Tibial nerve (tissue), 4 donors: ENCODE measurements at regions not wholly inside any gene's neighbourhood (a gene's known extent, or its start where the extent isn't known, plus 50 kb on each side); places are given as distances from the start of the nearest gene placed in this dataset.

ENCODE experiments used
- DNase-seq, 2 donors: peaks; one replicate each; pipeline ENCODE4 v3.0.0-alpha.2; 2019; ENCODE audit warnings: low spot score in 2 of 2
- H3K27ac ChIP-seq, 4 donors: fragments of 200-600 bp; sonication (generic) in 3 of 4; one replicate each; pipeline ENCODE4 v1.5.1; 2017 to 2019; ENCODE audit warnings: mild to moderate bottlenecking in 1 of 4
- H3K27me3 ChIP-seq, 2 donors: fragments of 200-600 bp; sonication (generic) in 1 of 2; one replicate each; pipeline versions ENCODE4 v1.5.1 to v1.6.0; 2017 to 2019
- H3K36me3 ChIP-seq, 3 donors: fragments of 200-600 bp; sonication (generic); one replicate each; pipeline ENCODE4 v1.5.1; 2018 to 2019
- H3K4me1 ChIP-seq, 4 donors: fragments of 200-600 bp; sonication (generic) in 3 of 4; one replicate each; pipeline ENCODE4 v1.5.1; 2017 to 2019
- H3K4me3 ChIP-seq, 4 donors: fragments of 200-600 bp; sonication (generic) in 3 of 4; one replicate each; pipeline ENCODE4 v1.5.1; 2017 to 2019; ENCODE audit warnings: mild to moderate bottlenecking in 1 of 4, moderate library complexity in 1 of 4
- H3K9me3 ChIP-seq, 4 donors: fragments of 200-600 bp; sonication (generic) in 3 of 4; one replicate each; pipeline ENCODE4 v1.5.1; 2017 to 2019
- EP300 ChIP-seq, 2 donors: sonication (generic); formaldehyde crosslinking; IDR thresholded peaks; one replicate each; pipeline ENCODE4 v1.6.1; 2017; ENCODE audit warnings: antibody characterized with exemption in 2 of 2, mild to moderate bottlenecking in 1 of 2
- POLR2A ChIP-seq, 2 donors: fragments of 450-650 bp; IDR thresholded peaks; one replicate each; pipeline ENCODE4 v1.6.1; 2017; ENCODE audit warnings: antibody characterized with exemption in 2 of 2, mild to moderate bottlenecking in 2 of 2, moderate library complexity in 2 of 2
- WGBS, 2 donors: methylation state at CpG; one replicate each; pipeline ENCODE4 v1.1.5; 2018; 5-methylcytosine and 5-hydroxymethylcytosine counted together
- TF ChIP-seq, protein P1 (sequence below), 5 experiments: fragments of 200-600 bp in 3 of 5; fragments of 450-650 bp in 2 of 5; sonication (generic) in 3 of 5; IDR thresholded peaks; one replicate each; pipeline ENCODE4 v1.5.1; 2016 to 2019; ENCODE audit warnings: antibody characterized with exemption in 5 of 5, mild to moderate bottlenecking in 3 of 5, moderate library complexity in 2 of 5

DNA sequence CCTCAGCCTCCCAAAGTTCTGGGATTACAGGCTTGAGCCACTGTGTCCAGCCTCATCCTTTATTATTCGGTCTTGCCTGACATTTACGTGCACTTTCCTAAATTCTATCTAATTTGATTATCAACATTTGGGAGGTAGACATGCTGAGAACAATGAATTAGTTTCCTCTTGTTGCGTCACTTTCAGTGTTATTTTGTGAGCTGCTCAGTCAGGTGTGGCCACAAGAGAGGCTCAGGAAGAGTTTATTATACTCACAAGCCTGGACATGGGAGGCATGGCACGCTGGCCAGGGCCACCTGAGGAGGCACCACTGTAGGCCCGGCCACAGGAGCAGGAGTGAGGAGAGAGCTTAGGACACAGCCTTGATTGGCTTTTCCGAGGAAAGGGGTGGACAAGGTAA is 59.7 kb upstream of the RBFOX2 start:
- H3K4me1 ChIP-seq, result no peaks in the 10 kb centered on the region
- H3K9me3 ChIP-seq, result no peaks in the 10 kb centered on the region
- no peak for DNase-seq
- 84 to 86% methylated on average over 6 of the region's 6 CpGs for WGBS, 2 donors
- H3K27ac ChIP-seq, result no peak overlapping the region
- no peaks in the 10 kb centered on the region for H3K27me3 ChIP-seq
- TF ChIP-seq, protein P1, sequence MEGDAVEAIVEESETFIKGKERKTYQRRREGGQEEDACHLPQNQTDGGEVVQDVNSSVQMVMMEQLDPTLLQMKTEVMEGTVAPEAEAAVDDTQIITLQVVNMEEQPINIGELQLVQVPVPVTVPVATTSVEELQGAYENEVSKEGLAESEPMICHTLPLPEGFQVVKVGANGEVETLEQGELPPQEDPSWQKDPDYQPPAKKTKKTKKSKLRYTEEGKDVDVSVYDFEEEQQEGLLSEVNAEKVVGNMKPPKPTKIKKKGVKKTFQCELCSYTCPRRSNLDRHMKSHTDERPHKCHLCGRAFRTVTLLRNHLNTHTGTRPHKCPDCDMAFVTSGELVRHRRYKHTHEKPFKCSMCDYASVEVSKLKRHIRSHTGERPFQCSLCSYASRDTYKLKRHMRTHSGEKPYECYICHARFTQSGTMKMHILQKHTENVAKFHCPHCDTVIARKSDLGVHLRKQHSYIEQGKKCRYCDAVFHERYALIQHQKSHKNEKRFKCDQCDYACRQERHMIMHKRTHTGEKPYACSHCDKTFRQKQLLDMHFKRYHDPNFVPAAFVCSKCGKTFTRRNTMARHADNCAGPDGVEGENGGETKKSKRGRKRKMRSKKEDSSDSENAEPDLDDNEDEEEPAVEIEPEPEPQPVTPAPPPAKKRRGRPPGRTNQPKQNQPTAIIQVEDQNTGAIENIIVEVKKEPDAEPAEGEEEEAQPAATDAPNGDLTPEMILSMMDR (IDR thresholded peaks at IDR 0.05), result no peak
- no peak overlapping the region for H3K4me3 ChIP-seq
- no peaks in the 10 kb centered on the region for H3K36me3 ChIP-seq

DNA sequence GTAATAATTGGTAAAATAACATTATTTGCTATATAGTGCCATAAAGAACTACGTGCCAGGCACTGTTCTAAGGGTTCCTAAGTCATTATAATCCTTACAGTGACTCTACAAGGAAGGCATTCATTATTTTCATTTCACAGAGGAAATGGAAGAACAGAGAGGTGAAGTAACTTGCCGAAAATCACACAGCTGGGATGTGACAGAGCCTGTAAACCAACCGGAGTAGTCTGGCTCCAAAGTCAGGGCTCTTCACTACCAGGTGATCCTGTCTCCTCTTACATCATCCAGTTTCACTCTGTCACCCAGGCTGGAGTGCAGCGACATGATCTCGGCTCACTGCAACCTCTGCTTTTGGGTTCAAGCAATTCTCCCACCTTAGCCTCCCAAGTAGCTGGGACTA is 59.2 kb upstream of the RBFOX2 start:
- H3K36me3 ChIP-seq, result no peaks in the 10 kb centered on the region
- WGBS, 2 donors, result 91 to 93% methylated on average over 5 of the region's 5 CpGs
- H3K4me1 ChIP-seq, result no peaks in the 10 kb centered on the region
- no peak for TF ChIP-seq POLR2A (IDR thresholded peaks at IDR 0.05)
- H3K4me3 ChIP-seq, result no peak overlapping the region
- no peak overlapping the region for H3K27ac ChIP-seq
- DNase-seq, result no peak
- H3K9me3 ChIP-seq, result no peaks in the 10 kb centered on the region
- no peaks in the 10 kb centered on the region for H3K27me3 ChIP-seq

DNA sequence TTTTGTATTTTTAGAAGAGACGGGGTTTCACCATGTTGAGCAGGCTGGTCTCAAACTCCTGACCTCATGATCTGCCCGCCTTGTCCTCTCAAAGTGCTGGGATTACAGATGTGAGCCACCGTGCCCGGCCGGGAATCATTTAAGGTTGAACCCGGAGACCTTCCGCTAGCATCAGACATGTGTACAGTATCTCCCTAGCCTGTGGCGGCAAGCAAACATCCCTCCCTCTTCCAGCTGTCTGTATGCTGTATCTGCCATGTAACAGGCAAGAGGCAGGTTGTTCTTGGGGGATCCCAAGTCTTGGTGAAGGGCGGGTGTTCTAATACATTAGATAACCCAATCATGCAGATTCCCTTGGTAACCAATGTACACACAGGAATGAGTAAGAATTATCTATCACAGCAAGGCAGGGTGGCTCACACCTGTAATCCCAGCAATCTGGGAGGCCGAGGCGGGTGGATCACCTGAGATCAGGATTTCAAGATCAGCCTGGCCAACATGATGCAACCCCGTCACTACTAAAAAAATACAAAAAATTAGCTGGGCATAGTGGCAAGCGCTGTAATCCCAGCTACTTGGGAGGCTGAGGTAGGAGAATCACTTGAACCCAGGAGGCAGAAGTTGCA is 58.1 kb upstream of the RBFOX2 start:
- no peak overlapping the region for H3K4me3 ChIP-seq
- TF ChIP-seq, protein P1 (IDR thresholded peaks at IDR 0.05), result no peak
- TF ChIP-seq POLR2A (IDR thresholded peaks at IDR 0.05) (no peak), EP300 (IDR thresholded peaks at IDR 0.05) (no peak)
- no peak overlapping the region for H3K27ac ChIP-seq
- 93 to 95% methylated on average over 13 of the region's 13 CpGs for WGBS, 2 donors
- no peak for DNase-seq
- no peaks in the 10 kb centered on the region for H3K9me3 ChIP-seq
- no peaks in the 10 kb centered on the region for H3K4me1 ChIP-seq
- H3K36me3 ChIP-seq, result no peaks in the 10 kb centered on the region
- no peaks in the 10 kb centered on the region for H3K27me3 ChIP-seq

DNA sequence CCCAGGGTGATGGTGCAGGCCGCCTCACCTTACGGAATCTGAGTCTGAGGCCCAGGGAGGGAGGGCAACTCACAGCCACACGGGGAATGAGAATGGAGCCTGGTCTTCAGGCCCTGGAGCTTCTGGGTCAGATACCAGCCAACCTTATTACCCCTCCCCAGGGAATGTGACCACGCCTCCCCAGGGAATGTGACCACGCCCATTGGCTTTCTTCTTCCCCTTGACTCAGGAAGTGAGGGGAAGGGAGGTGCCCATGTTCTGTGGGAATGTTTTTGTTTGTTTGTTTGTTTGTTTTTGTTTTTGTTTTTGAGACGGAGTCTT is 57.5 kb upstream of the RBFOX2 start:
- no peak for DNase-seq
- no peak overlapping the region for H3K4me3 ChIP-seq
- 77 to 87% methylated on average over 4 to 6 of the region's 6 CpGs for WGBS, 2 donors

DNA sequence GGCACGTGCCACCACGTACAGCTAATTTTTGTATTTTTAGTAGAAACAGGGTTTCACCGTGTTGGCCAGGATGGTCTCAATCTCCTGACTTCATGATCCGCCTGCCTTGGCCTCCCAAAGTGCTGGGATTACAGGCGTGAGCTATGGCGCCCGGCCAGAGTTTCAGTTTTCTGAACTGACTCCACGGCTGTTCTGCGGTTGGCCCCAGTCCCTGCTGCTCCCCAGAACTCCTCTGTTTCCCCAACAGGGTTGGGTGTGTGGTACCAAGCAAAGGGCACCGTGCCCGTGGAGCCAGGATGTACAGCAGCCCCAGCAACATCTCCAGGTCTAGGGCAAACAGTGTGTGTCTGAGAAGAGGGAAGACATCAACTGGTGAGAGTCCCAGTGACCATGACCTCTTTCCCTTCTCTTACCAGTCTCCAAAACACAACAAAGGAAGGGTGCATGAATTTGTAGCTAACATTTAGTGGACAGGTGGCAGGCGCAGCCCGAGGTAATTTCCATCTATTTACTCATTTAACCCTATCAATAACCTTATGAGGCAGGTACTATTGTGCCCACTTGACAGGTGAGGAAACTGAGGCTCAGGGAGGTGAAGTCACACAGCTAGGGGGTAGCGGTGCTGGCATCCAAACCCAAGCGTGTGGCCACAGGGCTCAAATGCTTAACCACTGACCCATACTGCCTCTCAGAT is 57.0 kb upstream of the RBFOX2 start:
- no peaks in the 10 kb centered on the region for H3K36me3 ChIP-seq
- H3K27ac ChIP-seq, result no peak overlapping the region
- WGBS, 2 donors, result 78 to 79% methylated on average over 15 of the region's 15 CpGs
- H3K9me3 ChIP-seq, result no peaks in the 10 kb centered on the region
- no peak for TF ChIP-seq EP300 (IDR thresholded peaks at IDR 0.05)
- TF ChIP-seq, protein P1 (IDR thresholded peaks at IDR 0.05), result no peak
- no peak overlapping the region for H3K4me3 ChIP-seq
- DNase-seq, result no peak
- no peaks in the 10 kb centered on the region for H3K27me3 ChIP-seq
- H3K4me1 ChIP-seq, result no peaks in the 10 kb centered on the region

More for the DNA sequence above, 57.5 kb upstream of the RBFOX2 start:
- no peaks in the 10 kb centered on the region for H3K4me1 ChIP-seq
- TF ChIP-seq, protein P1 (IDR thresholded peaks at IDR 0.05), result no peak
- TF ChIP-seq EP300 (IDR thresholded peaks at IDR 0.05), result no peak
- no peak for TF ChIP-seq POLR2A (IDR thresholded peaks at IDR 0.05)
- no peak overlapping the region for H3K27ac ChIP-seq
- H3K9me3 ChIP-seq, result no peaks in the 10 kb centered on the region
- no peaks in the 10 kb centered on the region for H3K36me3 ChIP-seq
- no peaks in the 10 kb centered on the region for H3K27me3 ChIP-seq
